Mammary epithelial cell (primary cell): ENCODE measurements at regions not wholly inside any gene's neighbourhood (a gene's known extent, or its start where the extent isn't known, plus 50 kb on each side); places are given as distances from the start of the nearest gene placed in this dataset.

Experiments used
- EZH2 ChIP-seq: IDR thresholded peaks from 2 replicates; pipeline ENCODE4 v1.6.1; 2012; ENCODE audit warnings: low read length, inconsistent platforms, borderline replicate concordance
- TF ChIP-seq, protein P1 (sequence below), 2 donors: IDR thresholded peaks in 1 of 2; conservative IDR thresholded peaks in 1 of 2; 2 replicates each; pipeline ENCODE4 v1.5.1; 2011 to 2012; ENCODE audit warnings: inconsistent platforms in 2 of 2, low read length in 2 of 2, mild to moderate bottlenecking in 2 of 2, control low read depth in 1 of 2, low read depth in 1 of 2; ENCODE audit not compliant: insufficient read depth in 1 of 2; ENCODE audit errors: extremely low read depth in 1 of 2

DNA sequence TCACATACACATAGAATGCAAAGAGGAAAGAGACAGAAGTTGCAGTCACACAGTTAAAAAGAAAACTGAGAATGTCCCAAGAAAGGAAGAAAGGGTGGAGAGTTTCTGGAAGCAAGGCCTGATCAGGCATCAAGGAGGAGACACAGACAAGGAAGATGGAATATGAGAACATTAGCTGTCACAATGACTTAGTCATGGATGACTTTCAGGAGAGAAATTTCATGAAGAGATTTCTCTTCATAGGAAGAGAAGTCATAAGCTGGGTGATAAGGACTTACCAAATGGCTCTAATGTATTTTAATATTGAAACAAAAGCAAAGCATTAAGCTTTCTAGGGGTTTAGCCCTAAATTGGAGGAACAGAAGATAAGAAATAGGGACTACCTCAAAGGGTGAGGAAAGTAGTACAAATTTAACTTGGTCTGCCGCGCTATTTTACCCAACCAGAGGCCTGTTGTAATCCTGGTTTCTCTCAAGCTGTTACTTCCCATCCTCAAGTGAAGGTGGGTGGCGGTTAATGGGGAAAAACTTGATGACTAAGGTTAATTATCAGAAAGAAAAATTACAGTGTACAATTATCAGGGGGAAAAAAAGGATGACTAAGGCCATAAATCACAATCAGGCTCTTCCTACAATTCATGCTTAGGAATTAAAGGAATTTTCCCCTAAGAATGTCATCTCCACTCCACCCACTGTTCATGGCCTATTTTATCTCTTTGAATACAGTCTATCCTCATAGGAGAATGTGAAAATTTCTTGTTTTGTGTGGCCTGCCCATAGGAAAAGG lies 93.9 kb upstream of the ADGRL2 start:
- TF ChIP-seq, protein P1, sequence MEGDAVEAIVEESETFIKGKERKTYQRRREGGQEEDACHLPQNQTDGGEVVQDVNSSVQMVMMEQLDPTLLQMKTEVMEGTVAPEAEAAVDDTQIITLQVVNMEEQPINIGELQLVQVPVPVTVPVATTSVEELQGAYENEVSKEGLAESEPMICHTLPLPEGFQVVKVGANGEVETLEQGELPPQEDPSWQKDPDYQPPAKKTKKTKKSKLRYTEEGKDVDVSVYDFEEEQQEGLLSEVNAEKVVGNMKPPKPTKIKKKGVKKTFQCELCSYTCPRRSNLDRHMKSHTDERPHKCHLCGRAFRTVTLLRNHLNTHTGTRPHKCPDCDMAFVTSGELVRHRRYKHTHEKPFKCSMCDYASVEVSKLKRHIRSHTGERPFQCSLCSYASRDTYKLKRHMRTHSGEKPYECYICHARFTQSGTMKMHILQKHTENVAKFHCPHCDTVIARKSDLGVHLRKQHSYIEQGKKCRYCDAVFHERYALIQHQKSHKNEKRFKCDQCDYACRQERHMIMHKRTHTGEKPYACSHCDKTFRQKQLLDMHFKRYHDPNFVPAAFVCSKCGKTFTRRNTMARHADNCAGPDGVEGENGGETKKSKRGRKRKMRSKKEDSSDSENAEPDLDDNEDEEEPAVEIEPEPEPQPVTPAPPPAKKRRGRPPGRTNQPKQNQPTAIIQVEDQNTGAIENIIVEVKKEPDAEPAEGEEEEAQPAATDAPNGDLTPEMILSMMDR (conservative IDR thresholded peaks at IDR 0.05 in 1 of 2, IDR thresholded peaks at IDR 0.05 in 1 of 2; ENCODE audit: extremely low read depth in 1 of 2, insufficient read depth in 1 of 2, low read depth in 1 of 2, low read length in 2 of 2): no peak
- no peak for TF ChIP-seq EZH2
